GM13976 (cell line): ENCODE measurements at regions not wholly inside any gene's neighbourhood (a gene's known extent, or its start where the extent isn't known, plus 50 kb on each side); places are given as distances from the start of the nearest gene placed in this dataset.
A peak's percentile ranks its signal among the peaks of the same experiment; 100 is the strongest.

Source experiments
- DNase-seq: peaks from one replicate; pipeline ENCODE4 v3.0.0; 2012; ENCODE audit warnings: low spot score
- CTCF ChIP-seq: IDR thresholded peaks from 2 replicates; pipeline ENCODE4 v1.5.1; 2012; ENCODE audit warnings: borderline replicate concordance, mild to moderate bottlenecking; ENCODE audit not compliant: insufficient read depth; ENCODE audit errors: extremely low read depth, missing control alignments, control extremely low read depth
- in situ Hi-C: fragments of 300-500 bp; cut with MboI; formaldehyde crosslinking; loops from one replicate; pipeline ENCODE4 v1.12.0; 2022; ENCODE audit warnings: low sequenced_read_pairs, mixed read lengths, inconsistent platforms; ENCODE audit not compliant: unreplicated experiment

- no peak for DNase-seq
- in situ Hi-C loops: no loop called here
- no peak for TF ChIP-seq CTCF
Measured at GRCh38 chrX:39253551-39253950, 452.3 kb downstream of the MID1IP1 start.

- in situ Hi-C loops: no loop called here
- no peak for DNase-seq
- no peak for TF ChIP-seq CTCF
Measured at GRCh38 chrX:39258331-39258730, 457.1 kb downstream of the MID1IP1 start.

GRCh38 chrX:39260965-39261364 lies 459.7 kb downstream of the MID1IP1 start:
- in situ Hi-C loops: no loop called here

GRCh38 chrX:39261446-39262147 lies 460.3 kb downstream of the MID1IP1 start:
- DNase-seq: peak; percentile 8
- in situ Hi-C loops: no loop called here
- peak; percentile 41 for TF ChIP-seq CTCF

More at GRCh38 chrX:39260965-39261364, 459.7 kb downstream of the MID1IP1 start:
- no peak for DNase-seq
- TF ChIP-seq CTCF: no peak

- no peak for DNase-seq
- in situ Hi-C loops: no loop called here
- TF ChIP-seq CTCF: no peak
Measured at GRCh38 chrX:39262641-39263040, 461.4 kb downstream of the MID1IP1 start.

GRCh38 chrX:39264023-39264422 lies 462.8 kb downstream of the MID1IP1 start:
- no peak for TF ChIP-seq CTCF
- in situ Hi-C loops: no loop called here
- DNase-seq: no peak
